LHCN-M2 (cell line): ENCODE measurements at regions not wholly inside any gene's neighbourhood (a gene's known extent, or its start where the extent isn't known, plus 50 kb on each side); places are given as distances from the start of the nearest gene placed in this dataset.
"Not testable (repeated sequence)": the region's sequence is repeated elsewhere in the genome, so short reads cannot be mapped to it uniquely, and the experiment has no call there.

Experiments
- DNase-seq: peaks from one replicate; pipeline ENCODE4 v3.0.0-alpha.2; 2012; ENCODE audit warnings: low read depth

DNA sequence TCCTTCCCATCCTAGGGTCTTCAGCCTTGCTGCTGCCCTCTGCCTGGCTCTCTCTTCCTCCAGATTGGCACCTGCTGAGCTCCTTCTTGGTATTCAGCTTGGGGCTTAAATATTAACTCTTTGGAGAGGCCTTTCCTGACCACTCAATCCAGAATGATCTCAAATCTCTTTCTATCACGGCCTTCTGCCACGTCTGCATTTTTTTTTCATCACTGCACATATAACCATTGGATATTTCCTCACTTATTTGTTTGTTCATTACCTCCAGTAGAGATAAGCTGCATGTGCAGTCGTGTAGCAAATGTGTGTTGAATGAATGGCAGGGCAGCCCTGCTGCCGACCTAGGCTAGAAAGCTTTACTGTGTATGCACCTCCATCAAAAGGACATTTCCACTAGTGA is 51.6 kb upstream of the MPP7 start:
- DNase-seq = no peak

DNA sequence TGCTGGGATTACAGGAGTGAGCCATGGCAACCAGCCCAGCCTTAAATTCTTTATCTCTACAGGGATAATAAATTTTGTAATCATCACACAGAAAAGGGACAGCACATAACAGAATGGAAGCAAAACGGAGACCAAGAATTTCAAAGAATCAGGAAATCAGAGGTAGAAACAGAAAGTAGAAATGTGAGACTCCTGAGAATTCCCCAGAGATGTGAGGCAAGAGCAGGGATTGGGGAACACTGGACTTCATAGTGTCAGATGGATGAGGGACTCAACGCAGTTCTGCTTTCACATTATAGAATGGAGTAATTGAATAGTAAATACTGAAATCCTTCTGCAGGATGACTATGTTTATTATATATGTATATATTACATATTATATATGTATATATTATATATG is 52.5 kb upstream of the MPP7 start:
- peak; percentile 50 for DNase-seq

GRCh38 chr10:28359334-28359733 is 56.5 kb upstream of the MPP7 start:
- DNase-seq = no peak

DNA sequence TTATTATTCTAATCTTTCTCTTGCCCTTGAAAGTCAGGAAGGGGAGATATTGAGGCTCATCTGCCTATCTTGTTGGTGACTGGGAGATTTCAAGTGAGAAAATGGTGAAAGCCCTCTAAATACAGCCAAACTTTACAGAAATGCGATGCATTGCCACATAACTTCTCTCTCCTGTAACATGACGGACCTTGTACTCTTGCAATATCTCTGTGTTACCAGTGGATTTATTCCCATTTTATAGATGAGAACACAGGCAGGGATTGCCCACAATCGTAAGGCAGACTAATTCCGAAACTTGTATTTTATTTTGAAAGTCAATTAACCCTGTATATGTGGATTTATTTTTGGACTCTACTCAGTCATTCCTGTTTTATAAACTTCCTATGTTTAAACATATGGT is 57.3 kb upstream of the MPP7 start:
- no peak for DNase-seq

DNA sequence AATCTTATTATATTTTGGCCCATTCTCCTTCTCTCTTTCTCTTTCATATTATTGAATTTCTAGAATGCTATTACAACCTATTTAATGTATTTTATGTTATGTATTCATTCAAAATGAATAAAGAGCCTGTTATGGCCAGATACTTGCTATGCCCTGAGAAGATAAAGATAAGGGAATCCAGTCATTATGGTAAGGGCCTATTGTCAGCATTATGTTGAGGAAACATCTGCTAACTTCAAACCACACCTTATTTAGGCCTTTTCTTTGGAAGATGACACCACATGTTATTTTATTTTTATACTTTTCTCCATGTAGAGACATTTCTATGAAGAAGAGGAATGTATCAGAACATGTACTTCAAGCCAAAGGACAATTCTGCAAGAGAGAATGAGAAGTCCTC is 60.5 kb upstream of the MPP7 start:
- no peak for DNase-seq

DNA sequence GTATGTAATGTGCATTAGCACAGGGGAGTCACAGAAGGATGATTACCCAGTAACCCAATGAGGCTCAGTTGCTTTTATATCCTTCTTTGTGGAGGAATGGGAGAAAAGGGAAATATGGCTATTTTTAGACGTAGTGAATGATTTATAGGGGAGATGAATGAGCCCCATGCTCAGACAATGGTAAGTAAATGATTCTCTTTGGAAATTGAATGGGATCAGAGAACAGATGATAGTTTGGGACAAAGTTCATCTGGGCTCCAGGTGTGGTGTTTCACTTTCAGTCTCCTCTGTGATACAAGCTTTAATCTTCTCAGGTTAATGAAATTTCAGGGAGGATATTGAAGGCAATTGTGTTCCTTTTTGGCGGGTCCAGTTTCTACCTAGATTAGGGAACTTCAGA is 63.0 kb upstream of the MPP7 start:
- no peak for DNase-seq

DNA sequence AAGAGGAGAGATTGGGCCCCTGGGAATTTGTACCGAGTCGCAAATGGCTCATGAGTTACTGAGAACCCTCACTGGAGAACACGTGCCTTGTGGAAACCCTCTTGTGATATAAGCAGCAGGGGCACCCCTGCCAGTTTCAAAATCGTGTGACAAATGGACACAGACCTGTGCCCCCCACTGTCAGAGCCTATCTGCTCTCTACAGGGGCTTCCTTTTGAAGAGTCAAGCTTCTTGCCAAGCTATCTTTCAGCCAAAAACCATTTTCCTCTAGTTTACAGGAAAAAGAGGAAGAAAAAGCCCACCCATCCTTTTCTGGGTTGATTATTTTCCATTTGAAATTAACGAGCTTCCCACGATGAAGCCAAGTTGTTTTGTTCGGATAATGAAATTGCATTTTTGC is 64.1 kb upstream of the MPP7 start:
- no peak for DNase-seq

DNA sequence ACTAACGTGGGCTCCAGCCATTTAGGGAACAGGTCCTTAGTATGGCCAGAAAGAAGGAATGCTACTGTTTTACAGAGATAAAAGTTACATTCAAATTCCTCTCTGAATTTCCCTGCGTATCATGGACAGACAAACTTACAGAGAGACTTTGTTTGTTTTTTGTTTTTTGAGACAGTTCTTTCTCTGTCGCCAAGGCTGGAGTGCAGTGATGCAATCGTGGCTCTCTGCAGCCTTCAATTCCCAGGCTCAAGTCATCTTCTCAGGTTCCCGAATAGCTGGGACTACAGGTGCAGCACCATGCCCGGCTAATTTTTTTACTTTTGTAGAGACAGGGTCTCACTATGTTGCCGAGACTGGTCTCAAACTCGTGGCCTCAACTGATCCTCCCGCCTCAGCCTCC is 64.5 kb upstream of the MPP7 start:
- no peak for DNase-seq

DNA sequence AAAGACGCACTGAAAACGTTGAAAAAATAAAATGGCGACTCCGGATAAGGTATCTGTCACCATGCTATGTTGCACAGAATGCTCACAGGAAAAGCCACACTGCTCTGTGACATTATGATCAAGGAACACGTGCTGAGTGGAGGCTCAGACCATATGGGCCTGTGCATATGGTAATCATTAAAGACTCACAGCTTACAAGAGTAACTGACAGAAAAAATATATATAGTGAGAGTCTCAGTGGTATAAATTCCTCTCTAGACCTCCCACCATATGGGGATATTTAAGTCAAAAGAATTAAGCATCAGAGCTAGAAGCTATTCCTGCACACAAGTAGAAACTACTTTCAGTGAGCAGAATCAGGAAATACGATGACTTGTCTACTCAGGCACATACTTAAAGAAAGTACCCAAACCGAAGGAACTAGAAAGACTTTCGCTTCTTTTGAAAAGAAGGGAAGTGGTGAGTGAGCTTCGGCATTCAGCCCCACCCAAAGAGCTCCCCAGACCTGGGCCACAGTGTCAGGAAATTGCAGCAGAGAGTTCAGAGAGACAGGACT is 65.1 kb upstream of the MPP7 start:
- DNase-seq = no peak

DNA sequence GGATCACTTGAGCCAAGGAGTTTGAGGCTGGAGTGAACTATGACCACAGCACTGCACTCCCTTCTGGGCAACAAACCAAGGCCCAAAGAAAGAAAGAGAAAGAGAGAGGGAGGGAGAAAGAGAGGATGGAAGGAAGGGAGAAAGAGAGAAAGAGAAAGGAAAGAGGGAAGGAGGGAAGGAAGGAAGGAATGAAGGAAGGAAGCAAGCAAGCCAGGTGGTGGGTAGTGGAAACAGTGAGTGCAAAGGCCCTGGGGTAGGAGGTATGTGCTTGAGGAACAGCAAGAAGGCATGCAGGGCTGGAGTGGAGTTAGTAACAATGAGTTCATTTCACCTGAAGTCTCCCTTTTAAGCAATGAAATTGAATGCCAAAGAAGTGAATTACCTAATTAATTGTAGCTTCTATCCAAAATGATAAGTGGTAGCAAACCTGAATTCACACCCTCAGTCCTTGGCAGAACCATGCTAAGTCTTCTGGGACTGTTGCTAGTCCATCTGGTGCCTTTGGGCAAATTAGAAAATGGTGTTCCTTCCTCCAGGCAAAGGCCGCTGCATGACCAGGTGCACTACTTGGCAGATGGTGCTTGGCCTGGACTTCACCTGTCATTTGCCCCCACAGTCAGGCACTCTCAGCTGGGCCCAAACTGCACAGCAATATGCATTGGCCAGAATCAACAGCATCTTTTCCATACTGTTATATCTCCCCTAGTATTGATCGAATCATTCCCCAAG is 67.4 kb upstream of the MPP7 start:
- no peak for DNase-seq

- not testable (repeated sequence) for DNase-seq
Observed at GRCh38 chr10:28371638-28372037, 68.8 kb upstream of the MPP7 start.

GRCh38 chr10:28374036-28374435 is 71.2 kb upstream of the MPP7 start:
- DNase-seq = no peak

DNA sequence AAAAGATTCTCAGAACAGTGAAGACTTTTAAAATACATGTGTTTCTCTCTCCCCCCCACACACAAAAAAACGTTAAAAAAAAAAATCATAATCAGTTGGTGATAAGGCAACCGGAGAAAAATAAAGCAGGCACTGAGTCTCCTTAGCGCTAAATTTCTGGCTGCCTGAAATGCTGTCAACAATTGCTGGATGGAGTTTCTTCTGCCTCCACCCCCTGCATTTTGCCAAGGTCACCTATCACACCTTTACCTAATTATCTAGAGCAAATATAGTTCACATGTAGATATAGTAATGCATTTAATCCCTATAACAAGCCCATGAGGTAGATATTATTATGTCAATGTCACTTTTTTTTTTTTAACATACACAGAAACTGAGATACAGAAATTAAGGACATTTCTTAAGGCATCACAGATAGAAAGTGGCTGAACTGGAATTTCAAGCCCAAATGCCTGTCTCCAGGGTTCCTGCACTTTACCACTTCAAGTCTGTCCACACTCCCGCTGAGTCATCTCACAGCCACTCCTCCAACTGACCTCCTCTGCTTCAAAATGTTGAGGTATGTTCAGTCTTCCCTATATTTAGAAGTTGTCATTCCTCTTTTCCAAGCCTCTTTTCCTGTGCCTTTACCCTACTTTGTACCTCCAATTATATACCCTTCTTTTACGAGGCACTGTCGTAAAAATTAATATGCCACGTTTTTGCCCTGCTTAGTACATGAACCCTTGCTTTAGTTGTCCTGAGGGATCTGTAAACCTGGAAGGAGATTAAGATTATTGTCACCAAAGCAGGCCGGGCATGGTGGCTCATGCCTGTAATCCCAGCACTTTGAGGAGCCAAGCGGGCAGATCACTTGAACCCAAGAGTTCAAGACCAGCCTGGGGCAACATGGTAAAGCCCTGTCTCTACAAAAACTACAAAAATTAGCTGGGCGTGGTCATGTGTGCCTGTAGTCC is 72.8 kb upstream of the MPP7 start:
- DNase-seq = peak; percentile 60

- no peak for DNase-seq
Observed at GRCh38 chr10:28378986-28379585, 76.2 kb upstream of the MPP7 start.

- DNase-seq = peak; percentile 26
Observed at GRCh38 chr10:28381466-28381865, 78.6 kb upstream of the MPP7 start.

DNA sequence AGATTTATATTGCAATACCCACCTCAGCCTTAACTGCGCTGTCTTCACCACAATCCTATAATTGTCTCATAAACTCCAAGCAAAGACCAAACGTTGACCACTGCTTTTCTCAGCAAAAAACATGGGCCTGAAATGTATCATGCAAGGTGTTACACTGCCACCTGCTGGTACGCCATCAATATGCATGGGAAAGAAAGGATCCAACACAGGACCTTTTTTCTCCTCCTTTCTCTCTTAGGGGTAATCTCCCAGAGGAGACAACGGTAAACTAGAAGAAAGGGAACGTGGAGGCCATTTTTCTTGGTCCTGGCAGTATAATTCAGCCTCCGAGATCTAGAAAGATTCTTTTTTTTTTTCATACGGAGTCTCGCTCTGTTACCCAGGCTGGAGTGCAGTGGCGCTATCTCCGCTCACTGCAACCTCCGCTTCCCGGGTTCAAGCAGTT is 79.1 kb upstream of the MPP7 start:
- DNase-seq = peak; percentile 90

DNA sequence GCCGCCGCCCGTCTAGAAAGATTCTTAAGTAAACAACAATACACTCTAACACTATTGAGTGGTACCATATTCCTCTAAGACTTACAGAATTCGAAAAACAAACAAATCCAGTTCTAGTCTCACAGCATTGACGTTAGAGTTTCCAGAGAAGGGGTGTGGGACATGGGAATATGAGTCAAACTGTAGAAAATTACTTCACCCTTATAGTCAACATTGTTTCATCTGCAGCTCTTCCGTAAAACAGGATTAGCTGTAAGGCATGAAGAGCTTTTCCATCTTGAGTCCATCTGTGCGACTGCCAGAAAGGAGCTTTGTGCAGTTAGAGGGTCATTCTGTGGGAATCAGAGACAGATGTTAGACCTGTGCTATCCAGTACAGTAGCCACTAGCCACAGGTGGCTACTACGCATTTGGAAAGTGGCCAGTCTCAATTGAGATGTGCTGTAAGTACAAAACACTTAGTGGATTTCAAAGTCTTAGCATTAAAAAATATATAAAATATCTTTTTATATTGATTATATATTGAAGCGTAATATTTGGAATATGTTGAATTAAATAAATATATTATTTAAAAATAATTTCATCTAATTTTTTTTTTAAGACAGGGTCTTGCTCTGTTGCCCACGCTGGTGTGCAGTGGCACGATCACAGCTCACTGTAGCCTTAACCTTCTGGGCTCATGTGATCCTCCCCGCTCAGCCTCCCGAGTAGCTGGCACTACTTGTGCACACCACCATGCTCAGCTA is 79.8 kb upstream of the MPP7 start:
- DNase-seq = peak; percentile 33

DNA sequence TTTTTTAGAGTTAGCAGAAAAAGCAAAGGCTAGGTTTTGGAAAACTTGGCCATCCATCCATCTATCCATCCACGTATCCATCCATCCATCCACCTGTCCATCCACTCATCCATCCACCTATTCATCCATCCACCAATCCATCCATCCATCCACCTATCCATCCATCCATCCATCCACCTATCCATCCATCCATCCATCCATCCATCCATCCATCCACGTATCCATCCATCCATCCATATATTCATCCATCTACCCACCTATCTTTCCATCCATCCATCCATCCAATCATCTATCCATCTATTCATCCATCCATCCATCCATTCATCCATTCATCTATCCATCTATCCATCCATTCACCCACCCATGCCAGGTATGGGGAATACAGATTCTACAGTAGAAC is 81.7 kb upstream of the MPP7 start:
- DNase-seq = no peak

DNA sequence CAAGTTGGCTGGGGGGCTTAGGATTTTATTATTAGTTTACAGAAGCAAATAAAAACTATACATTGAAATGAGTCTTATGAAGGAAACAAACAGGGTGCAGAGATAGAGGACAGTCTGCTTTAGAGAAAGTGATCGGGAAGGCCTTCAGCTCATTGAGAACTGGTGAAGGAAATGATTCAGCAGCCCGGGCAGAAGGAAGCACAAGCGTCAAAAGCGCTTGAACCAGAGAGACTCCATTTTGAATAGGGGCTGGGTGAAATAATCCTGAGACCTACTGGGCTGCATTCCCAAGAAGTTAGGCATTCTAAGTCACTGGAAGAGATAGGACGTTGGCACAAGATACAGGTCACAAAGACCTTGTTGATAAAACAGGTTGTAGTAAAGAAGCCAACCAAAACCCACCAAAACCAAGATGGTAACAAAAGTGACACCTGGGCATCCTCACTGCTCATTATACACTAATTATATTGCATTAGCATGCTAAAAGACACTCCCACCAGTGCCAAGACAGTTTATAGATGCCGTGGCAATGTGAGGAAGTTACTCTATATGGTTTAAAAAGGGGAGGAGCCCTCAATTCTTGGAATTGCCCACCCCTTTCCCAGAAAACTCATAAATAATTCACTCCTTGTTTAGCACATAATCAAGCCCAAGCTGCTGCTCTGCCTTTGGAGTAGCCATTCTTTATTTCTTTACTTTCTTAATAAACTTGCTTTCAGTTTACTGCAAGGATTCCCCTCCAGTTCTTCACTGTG is 83.1 kb upstream of the MPP7 start:
- no peak for DNase-seq

DNA sequence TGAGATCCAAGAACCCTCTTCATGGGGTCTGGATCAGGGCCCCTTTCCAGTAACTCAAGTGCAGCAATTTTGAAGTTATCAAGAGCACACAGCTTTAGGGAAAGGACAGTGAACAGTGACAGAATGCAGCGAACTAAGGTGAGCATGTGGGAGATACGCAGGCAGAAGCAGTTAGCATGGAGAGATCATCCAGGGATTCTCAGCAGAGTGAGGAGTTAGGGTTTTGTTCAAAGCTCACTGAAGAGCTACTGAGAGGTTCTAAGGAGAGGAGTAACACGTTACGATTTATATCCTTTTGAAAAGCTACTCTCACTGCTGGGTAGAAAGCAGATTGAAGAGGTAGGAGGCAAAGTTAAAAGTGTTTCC is 83.6 kb upstream of the MPP7 start:
- DNase-seq = no peak

- no peak for DNase-seq
Observed at GRCh38 chr10:28387140-28387539, 84.3 kb upstream of the MPP7 start.
